ENCODE measurements at regions not wholly inside any gene's neighbourhood (a gene's known extent, or its start where the extent isn't known, plus 50 kb on each side); places are given as distances from the start of the nearest gene placed in this dataset.

DNA sequence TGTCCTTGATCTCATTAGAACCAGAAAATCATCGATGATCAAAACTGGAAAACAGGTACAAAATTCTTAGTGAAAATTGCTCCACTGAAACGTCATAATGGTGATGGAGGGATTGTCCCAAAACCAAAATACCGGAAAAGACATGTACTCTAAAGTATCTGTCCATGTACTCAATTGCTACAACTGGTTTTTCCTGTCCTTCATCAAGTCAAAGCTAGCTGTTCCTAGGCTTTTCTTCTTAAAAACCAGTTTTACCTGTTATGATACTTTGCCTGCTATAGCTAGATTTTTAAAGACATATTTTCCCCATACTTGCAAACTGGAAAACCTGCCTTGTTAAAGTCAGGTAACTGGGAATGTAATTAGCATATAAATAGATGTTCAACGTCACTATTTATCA lies 50.5 kb upstream of the LRRC1 start:
- no peak for DNase-seq

GRCh38 chr6:53741034-53741823 lies 53.6 kb upstream of the LRRC1 start:
- DNase-seq: peak; percentile 30

- no peak for DNase-seq
Measured at GRCh38 chr6:53737746-53738145, 57.1 kb upstream of the LRRC1 start.

DNA sequence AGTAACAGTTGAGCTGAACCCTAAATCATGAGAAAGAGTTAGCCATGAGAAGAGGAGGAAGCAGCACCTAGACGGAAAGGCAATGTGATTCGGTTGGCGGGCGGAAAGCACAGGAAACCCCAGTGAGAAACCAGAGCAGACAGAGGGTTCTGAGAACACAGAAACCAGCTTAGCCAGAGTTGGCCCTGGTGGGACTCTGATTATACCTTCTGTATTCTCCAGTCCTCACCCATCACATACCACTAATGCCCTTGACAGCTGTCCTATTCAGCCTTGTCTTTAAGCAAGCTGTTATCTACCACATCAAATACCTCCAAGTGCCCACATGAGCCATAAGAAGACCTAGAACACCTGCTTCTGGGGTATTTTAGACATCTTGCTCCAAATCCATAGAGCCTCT lies 58.9 kb upstream of the LRRC1 start:
- no peak for DNase-seq

DNA sequence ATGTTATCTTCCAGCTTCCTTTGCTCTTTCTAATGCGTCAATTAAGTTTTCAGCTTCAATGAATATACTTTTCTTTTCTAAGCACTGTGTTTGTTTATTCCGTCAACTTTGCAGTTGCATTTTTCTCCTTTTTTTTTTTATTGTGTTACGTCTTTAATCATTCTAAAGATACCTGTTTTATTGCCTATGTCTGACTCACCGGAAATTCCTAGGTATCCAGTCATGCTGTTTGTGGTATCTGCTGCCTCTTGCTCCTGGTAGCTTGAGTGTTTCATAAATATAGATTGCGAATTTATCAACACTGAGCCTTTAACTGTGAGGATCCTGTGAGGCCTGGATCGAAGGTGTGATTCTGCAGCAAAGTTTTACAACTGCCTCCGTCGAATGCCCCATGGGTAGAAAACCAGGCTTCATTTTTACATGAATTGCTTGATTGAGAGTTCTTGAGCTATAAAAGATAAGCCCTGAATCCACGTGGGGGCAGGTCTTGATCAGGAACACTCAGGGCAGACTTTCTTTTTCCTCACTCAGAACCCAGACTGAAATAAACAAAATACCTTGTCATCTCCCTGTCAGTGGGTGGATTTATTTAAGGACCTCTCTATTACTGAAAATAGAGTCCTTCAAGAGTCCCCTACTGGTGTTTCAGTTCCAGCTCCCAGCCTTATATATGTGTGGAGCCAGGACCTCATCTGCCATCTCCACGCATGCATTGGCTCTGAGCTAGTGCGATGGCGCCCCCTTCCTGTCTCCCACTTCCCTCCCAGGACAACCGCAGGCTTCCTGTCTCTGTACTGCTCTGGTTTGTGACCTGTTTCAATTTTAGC lies 60.1 kb upstream of the LRRC1 start:
- DNase-seq: no peak

DNA sequence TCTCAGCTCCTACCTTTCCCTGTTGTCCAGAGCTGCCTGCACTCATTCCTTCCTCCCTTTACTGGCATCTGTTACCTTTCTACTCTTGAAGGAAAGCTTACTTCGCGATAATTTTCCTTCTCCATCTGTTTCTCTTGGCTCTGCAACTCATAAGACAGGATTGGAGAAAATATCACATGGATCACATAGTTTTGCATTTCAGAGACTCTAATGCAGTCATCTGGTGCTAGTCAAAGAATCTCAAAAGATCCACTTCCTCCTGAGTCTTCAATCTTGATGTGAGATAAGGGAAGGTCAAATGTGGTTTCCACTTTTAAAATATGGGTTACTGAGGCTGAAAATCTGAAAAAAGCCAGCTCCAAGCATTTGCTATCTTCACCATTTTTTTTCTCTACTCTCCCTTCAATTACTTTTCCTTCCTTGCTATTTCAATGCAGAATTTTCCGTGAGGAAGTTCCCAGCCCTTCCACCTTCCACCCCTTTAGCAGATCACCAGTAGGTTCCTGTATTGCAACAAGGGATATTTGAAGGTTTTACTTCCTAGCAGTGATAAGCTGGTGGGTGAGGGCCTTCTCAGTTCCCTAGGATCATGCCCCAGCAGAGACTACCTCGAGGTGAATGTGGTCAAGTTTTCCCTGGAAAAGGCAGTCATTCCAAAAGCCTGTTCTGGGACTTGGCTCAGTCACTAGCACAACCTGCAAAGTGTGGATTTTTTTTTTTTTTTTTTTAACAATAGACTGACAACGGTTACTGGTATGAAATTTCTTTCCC lies 62.8 kb upstream of the LRRC1 start:
- no peak for DNase-seq

DNA sequence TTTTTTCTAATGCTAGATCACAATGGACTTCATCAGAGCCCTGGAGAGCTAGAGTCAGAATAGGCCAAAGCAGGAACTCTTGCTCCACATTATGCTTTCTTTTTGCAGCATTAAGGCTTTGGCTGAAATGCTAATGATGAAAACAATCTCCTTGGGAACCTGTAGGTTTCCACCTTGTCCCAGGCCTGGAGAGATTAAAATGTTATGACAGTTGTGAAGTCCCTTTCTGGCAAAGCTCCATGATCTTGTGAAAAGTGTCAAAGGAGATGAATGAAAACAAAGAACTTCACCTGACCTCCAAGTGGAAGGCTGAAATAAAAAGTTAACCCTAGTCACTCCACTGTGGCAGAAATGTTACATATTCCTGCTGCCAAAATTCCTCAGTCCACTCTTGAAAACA lies 64.0 kb upstream of the LRRC1 start:
- no peak for DNase-seq

- DNase-seq: peak; percentile 51
Measured at GRCh38 chr6:53728570-53729194, 63.1 kb upstream of the KLHL31 start.

GRCh38 chr6:53727748-53728147 lies 62.2 kb upstream of the KLHL31 start:
- DNase-seq: no peak

DNA sequence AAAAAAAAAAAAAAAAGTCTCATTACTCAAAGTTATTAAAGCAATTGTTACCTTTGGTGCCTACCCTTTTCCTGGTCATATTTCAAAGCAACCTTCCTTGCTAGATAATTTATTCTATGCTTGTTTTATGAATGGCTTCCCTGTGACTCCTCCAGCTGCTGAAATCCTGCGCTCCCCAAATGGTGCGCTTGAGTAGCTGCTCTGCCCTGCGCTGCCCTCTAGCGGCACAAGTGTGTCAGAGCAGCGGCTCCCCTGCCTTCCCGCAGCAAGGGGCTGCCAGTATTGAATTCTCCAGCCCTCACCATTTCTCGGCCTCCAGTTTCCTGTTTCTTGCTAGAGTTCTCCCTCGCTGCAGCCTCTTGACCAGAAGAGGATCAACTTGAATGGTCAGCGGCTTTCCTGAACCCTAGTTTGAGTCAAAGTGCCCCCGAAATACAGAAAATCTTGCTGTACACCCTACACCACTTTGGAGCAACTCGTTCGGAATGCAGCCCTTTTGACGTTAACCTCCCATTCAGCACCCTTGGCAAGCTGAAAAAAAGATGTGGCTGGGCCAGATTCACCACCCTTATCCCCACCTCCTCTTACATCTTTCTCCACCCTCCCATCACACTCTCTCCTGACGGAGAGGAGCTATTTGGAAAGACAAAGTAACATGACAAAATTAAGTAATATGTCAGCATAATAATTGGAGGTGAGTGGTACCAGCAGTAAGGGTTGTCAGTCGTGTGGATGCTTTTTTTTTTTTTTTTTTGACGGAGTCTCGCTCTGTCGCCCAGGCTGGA lies 60.4 kb upstream of the KLHL31 start:
- DNase-seq: peak; percentile 78

DNA sequence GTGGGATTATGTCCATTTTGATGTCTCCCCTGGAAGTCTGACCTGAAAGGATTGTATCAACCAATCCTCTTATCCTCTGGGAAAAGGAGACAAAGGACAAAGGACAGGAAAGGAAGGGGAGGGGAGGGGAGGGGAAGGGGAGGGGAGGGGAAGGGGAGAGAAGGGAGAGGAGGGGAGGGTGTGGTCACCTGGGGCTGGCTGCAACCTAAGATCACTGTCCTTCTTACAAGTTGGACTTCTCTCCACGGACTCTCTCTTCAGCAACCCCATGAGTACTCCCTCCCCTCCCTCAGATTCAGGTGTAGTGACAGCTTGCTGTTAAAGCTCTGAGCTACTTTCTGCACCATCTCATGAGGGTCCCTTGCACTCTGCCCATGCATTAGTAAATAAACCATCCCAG lies 58.9 kb upstream of the KLHL31 start:
- no peak for DNase-seq

GRCh38 chr6:53723331-53723730 lies 57.8 kb upstream of the KLHL31 start:
- no peak for DNase-seq

DNA sequence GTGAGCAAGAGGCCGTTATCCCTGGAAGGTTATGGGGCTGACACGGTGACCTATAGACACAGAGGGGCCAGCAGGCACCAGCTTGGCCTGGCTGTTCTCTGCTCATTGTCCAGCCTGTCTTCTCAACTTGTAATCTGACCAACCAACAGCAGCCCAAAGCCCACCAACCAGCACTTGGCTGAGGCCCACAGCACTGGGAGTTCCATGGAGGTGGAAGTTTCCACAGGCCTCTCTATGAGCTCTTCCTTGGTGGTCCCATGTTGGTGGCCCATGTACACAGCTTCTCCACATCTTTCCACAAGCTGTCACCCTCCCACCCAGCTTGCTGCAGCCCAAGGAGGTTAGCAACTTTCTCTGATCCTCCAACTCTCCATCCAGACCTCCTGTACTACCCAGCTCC lies 56.2 kb upstream of the KLHL31 start:
- DNase-seq: no peak

DNA sequence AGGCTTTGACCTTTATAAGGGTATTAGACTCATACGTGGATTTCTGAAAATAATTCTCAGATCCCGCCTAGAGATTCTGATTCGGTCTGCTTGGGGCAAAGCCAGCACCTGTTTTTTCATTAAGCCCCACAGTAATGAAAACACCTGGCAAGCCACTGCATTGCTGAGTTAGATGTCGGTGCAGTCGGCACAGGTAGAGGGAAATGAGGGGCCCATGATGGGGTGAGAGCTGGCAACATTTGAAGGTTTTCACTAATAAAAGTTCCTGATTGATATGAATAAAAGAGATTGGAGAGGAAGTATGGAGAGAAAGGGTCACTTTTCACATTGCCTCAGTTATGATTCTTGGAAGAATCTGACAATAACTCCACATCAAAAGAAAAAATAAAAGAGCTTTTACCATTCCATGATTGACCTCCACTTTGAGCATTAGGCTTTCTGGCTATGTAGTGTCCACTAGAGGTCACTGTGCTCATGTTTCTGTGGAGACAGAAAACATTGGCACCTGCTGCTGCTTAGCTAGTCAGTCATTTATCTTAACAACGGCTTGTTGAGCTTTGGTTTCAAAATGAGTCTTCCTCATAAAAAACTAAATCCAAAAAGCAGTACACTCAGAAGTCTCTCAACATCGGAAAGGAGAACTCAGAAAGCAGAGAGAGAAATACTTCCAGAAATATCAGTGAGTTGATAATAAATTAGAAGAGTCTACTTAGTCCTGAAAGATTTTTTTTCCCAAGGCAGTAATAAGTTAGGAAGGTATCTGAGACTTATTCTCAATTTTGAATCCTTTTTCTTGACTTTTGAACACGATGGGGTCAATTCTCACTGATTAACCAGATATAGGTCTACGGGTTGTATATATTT lies 53.3 kb upstream of the KLHL31 start:
- DNase-seq: no peak

GRCh38 chr6:53717566-53717965 lies 52.0 kb upstream of the KLHL31 start:
- DNase-seq: no peak

DNA sequence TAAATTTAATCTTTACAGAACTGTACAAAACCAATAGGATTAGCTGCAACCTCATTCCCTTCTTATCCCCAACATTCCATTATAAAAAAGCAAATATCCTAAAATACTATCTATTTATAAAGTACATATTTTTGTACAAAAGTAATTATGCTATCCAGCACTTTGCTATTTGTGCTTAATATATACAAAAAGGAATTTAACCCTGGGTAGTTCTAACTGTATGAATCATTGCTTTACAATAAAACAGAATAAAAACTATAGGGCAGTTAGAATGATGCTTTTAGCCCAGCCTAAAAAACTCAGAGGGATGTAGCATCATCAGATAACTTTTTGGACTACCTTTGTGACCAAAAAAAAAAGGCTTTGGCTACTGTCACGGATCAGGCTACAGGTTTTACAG lies 49.9 kb upstream of the KLHL31 start:
- no peak for DNase-seq

Measured in stimulated activated CD4-positive, alpha-beta T cell treated with anti-CD3 and anti-CD28 coated beads, Interleukin-4, amount 100 ng/mL, for 1 hour (primary cell).